Transverse colon (tissue), 4 donors: ENCODE measurements at regions not wholly inside any gene's neighbourhood (a gene's known extent, or its start where the extent isn't known, plus 50 kb on each side); places are given as distances from the start of the nearest gene placed in this dataset.
A peak's percentile ranks its signal among the peaks of the same experiment; 100 is the strongest.

Source experiments
- DNase-seq: peaks from one replicate; pipeline ENCODE4 v3.0.0-alpha.2; 2019
- H3K27ac ChIP-seq, 4 donors: fragments of 200-600 bp; sonication (generic); 2 replicates each; pipeline ENCODE4 v1.5.1; 2016 to 2018; ENCODE audit warnings: inconsistent platforms in 4 of 4
- H3K27me3 ChIP-seq: fragments of 200-600 bp; sonication (generic); 2 replicates; pipeline ENCODE4 v1.5.1; 2017; ENCODE audit warnings: inconsistent platforms
- H3K36me3 ChIP-seq, 4 donors: fragments of 200-600 bp; sonication (generic); 2 replicates each; pipeline ENCODE4 v1.5.1; 2017 to 2019; ENCODE audit warnings: inconsistent platforms in 4 of 4
- H3K4me1 ChIP-seq, 4 donors: fragments of 200-600 bp; sonication (generic); 2 replicates each; pipeline ENCODE4 v1.5.1; 2017 to 2020; ENCODE audit warnings: inconsistent platforms in 4 of 4
- H3K4me3 ChIP-seq, 4 donors: fragments of 200-600 bp; sonication (generic); 1 replicate in 1 of 4; 2 replicates in 3 of 4; pipeline versions ENCODE4 v1.5.1 to v1.6.1; 2017 to 2019; ENCODE audit warnings: inconsistent platforms in 4 of 4
- H3K9me3 ChIP-seq, 2 donors: fragments of 200-600 bp; sonication (generic); 2 replicates each; pipeline ENCODE4 v1.5.1; 2017 to 2019; ENCODE audit warnings: inconsistent platforms in 2 of 2
- CTCF ChIP-seq, 5 experiments: fragments of 200-600 bp in 3 of 5; fragments of 450-650 bp in 2 of 5; sonication (generic) in 3 of 5; IDR thresholded peaks; 1 replicate in 2 of 5; 2 replicates in 3 of 5; pipeline ENCODE4 v1.5.1; 2016 to 2017; ENCODE audit warnings: antibody characterized with exemption in 5 of 5, inconsistent platforms in 3 of 5, mild to moderate bottlenecking in 2 of 5, moderate library complexity in 1 of 5
- EP300 ChIP-seq: sonication (generic); formaldehyde crosslinking; IDR thresholded peaks from one replicate; pipeline ENCODE4 v1.6.1; 2017; ENCODE audit warnings: antibody characterized with exemption, low read depth
- POLR2A ChIP-seq: fragments of 450-650 bp; IDR thresholded peaks from one replicate; pipeline ENCODE4 v1.6.1; 2016; ENCODE audit warnings: antibody characterized with exemption, mild to moderate bottlenecking, moderate library complexity
- POLR2AphosphoS5 ChIP-seq, 3 donors: sonication (generic); formaldehyde crosslinking; IDR thresholded peaks; one replicate each; pipeline ENCODE4 v1.6.1; 2016; ENCODE audit warnings: antibody characterized with exemption in 3 of 3
- WGBS, 2 donors: methylation state at CpG; one replicate each; pipeline ENCODE4 v1.1.5; 2018; ENCODE audit warnings: low coverage in 1 of 2; 5-methylcytosine and 5-hydroxymethylcytosine counted together
- in situ Hi-C, 4 donors: fragments of 200-750 bp; cut with MboI; loops; one replicate each; pipeline versions ENCODE4 v1.15.0 to v1.15.1; 2017; ENCODE audit warnings: low sequenced_read_pairs in 3 of 4, low pct_ligation_motif_present in 1 of 4, low pct_unique_long_range_greater_than_20kb in 1 of 4
- intact Hi-C: fragments of 100-400 bp; cut with DNase I; formaldehyde crosslinking; loops from one replicate; pipeline ENCODE4 v1.15.1; 2023; ENCODE audit warnings: low total_unique reads

- H3K4me3 ChIP-seq = peak overlapping the region in 3 of 4 donors; percentile 6 to 44 (median 24)
- 10 to 17% methylated on average over 3 to 14 of the region's 58 CpGs for WGBS, 2 donors
- peak; percentile 51 for DNase-seq
- no peaks in the 10 kb centered on the region for H3K36me3 ChIP-seq
- in situ Hi-C loops = no loop called here
- intact Hi-C loops = no loop called here
- peaks cover 0 to 5% (median 0%) of the 10 kb centered on the region in 4 donors for H3K4me1 ChIP-seq
- peak; percentile 41 to 70 (median 63) for TF ChIP-seq CTCF (IDR thresholded peaks at IDR 0.05)
- no peak for TF ChIP-seq POLR2AphosphoS5 (IDR thresholded peaks at IDR 0.05)
- no peak for TF ChIP-seq POLR2A
- TF ChIP-seq EP300 = no peak
- H3K27ac ChIP-seq = no peak overlapping the region
- peaks cover 15% of the 10 kb centered on the region for H3K27me3 ChIP-seq
- no peaks in the 10 kb centered on the region for H3K9me3 ChIP-seq
Observed at GRCh38 chr5:2038321-2039179, 155.8 kb upstream of the IRX4 start.

- Histone ChIP-seq H3K27ac (no peak overlapping the region), H3K36me3 (no peaks in the 10 kb centered on the region), H3K4me1 (peaks cover 0 to 5% (median 0%) of the 10 kb centered on the region in 4 donors), H3K9me3 (no peaks in the 10 kb centered on the region), H3K4me3 (no peak overlapping the region), H3K27me3 (peaks cover 15% of the 10 kb centered on the region)
- in situ Hi-C loops (no loop called here), intact Hi-C loops (no loop called here)
- 61 to 67% methylated on average over 6 of the region's 6 CpGs for WGBS, 2 donors
- no peak for DNase-seq
- TF ChIP-seq CTCF (IDR thresholded peaks at IDR 0.05) (no peak), POLR2AphosphoS5 (IDR thresholded peaks at IDR 0.05) (no peak), POLR2A (no peak)
Observed at GRCh38 chr5:2036885-2037284, 154.2 kb upstream of the IRX4 start.

- Histone ChIP-seq H3K4me3 (no peak overlapping the region), H3K9me3 (no peaks in the 10 kb centered on the region), H3K27ac (no peak overlapping the region), H3K36me3 (no peaks in the 10 kb centered on the region), H3K4me1 (no peaks in the 10 kb centered on the region), H3K27me3 (peaks cover 10% of the 10 kb centered on the region)
- 62 to 80% methylated on average over 2 to 5 of the region's 5 CpGs for WGBS, 2 donors
- in situ Hi-C loops = no loop called here
- DNase-seq = no peak
- TF ChIP-seq POLR2AphosphoS5 (IDR thresholded peaks at IDR 0.05) (no peak), EP300 (no peak), POLR2A (no peak), CTCF (IDR thresholded peaks at IDR 0.05) (no peak)
- intact Hi-C loops = no loop called here
Observed at GRCh38 chr5:2032432-2032831, 149.7 kb upstream of the IRX4 start.

- no peaks in the 10 kb centered on the region for H3K4me1 ChIP-seq
- peaks cover 9% of the 10 kb centered on the region for H3K27me3 ChIP-seq
- no peak for DNase-seq
- intact Hi-C loops (no loop called here), in situ Hi-C loops (no loop called here)
- H3K27ac ChIP-seq = no peak overlapping the region
- no peaks in the 10 kb centered on the region for H3K9me3 ChIP-seq
- TF ChIP-seq EP300 (no peak), POLR2AphosphoS5 (IDR thresholded peaks at IDR 0.05) (no peak), POLR2A (no peak), CTCF (IDR thresholded peaks at IDR 0.05) (no peak)
- H3K36me3 ChIP-seq = no peaks in the 10 kb centered on the region
- WGBS, 2 donors = 89 to 94% methylated on average over 4 to 10 of the region's 11 CpGs
- no peak overlapping the region for H3K4me3 ChIP-seq
Observed at GRCh38 chr5:2031581-2031980, 148.9 kb upstream of the IRX4 start.
